Loucy (cell line): ENCODE measurements at regions not wholly inside any gene's neighbourhood (a gene's known extent, or its start where the extent isn't known, plus 50 kb on each side); places are given as distances from the start of the nearest gene placed in this dataset.

Source experiments
- CTCF ChIP-seq: fragments of 200-600 bp; sonication (generic); conservative IDR thresholded peaks from 2 replicates; pipeline ENCODE4 v1.5.1; 2014; ENCODE audit warnings: mild to moderate bottlenecking, antibody characterized with exemption, low read length
- EZH2phosphoT487 ChIP-seq: fragments of 200-600 bp; IDR thresholded peaks from 2 replicates; pipeline ENCODE4 v1.6.1; 2018; ENCODE audit warnings: antibody characterized with exemption, mild to moderate bottlenecking, moderate library complexity, borderline replicate concordance

- TF ChIP-seq CTCF (peak; percentile 42), EZH2phosphoT487 (no peak)
Measured at GRCh38 chr2:12173271-12173942, 427.0 kb downstream of the LPIN1 start.
